ENCODE measurements at regions not wholly inside any gene's neighbourhood (a gene's known extent, or its start where the extent isn't known, plus 50 kb on each side); places are given as distances from the start of the nearest gene placed in this dataset.
"Not testable (repeated sequence)": the region's sequence is repeated elsewhere in the genome, so short reads cannot be mapped to it uniquely, and the experiment has no call there.

- no peak for DNase-seq
These were observed 79.1 kb upstream of the ALX4 start for GRCh38 chr11:44388828-44389657.

- DNase-seq = no peak
These were observed 80.1 kb upstream of the ALX4 start for GRCh38 chr11:44389963-44390605.

GRCh38 chr11:44391004-44391403 is 81.1 kb upstream of the ALX4 start:
- DNase-seq = not testable (repeated sequence)

GRCh38 chr11:44396746-44397145 is 86.8 kb upstream of the ALX4 start:
- DNase-seq = not testable (repeated sequence)

- DNase-seq = no peak
These were observed 87.7 kb upstream of the ALX4 start for GRCh38 chr11:44397586-44398178.

GRCh38 chr11:44398266-44399030 is 88.5 kb upstream of the ALX4 start:
- DNase-seq = peak; percentile 31 to 33

GRCh38 chr11:44399968-44400367 is 90.0 kb upstream of the ALX4 start:
- no peak for DNase-seq

- DNase-seq = no peak
These were observed 90.5 kb upstream of the ALX4 start for GRCh38 chr11:44400431-44400830.

GRCh38 chr11:44402466-44403075 is 92.6 kb upstream of the ALX4 start:
- DNase-seq = no peak

GRCh38 chr11:44403176-44403575 is 93.2 kb upstream of the ALX4 start:
- no peak for DNase-seq

GRCh38 chr11:44403587-44404273 is 93.8 kb upstream of the ALX4 start:
- DNase-seq = no peak

- DNase-seq = no peak
These were observed 94.4 kb upstream of the ALX4 start for GRCh38 chr11:44404301-44404700.

GRCh38 chr11:44404736-44405395 is 94.9 kb upstream of the ALX4 start:
- DNase-seq = no peak

GRCh38 chr11:44407211-44407996 is 97.5 kb upstream of the ALX4 start:
- no peak for DNase-seq

GRCh38 chr11:44408141-44408540 is 98.2 kb upstream of the ALX4 start:
- DNase-seq = no peak

GRCh38 chr11:44408711-44409470 is 99.0 kb upstream of the ALX4 start:
- DNase-seq = no peak

GRCh38 chr11:44409558-44410236 is 99.8 kb upstream of the ALX4 start:
- DNase-seq = no peak

- no peak for DNase-seq
These were observed 106.8 kb upstream of the ALX4 start for GRCh38 chr11:44416776-44417175.
